NT2/D1 (cell line): ENCODE measurements at regions not wholly inside any gene's neighbourhood (a gene's known extent, or its start where the extent isn't known, plus 50 kb on each side); places are given as distances from the start of the nearest gene placed in this dataset.

ENCODE experiments used
- YY1 ChIP-seq: IDR thresholded peaks from 2 replicates; pipeline ENCODE4 v1.6.1; 2011; ENCODE audit not compliant: insufficient read length, insufficient read depth
- ZNF274 ChIP-seq: IDR thresholded peaks from 2 replicates; pipeline ENCODE4 v1.6.1; 2011; ENCODE audit warnings: mild to moderate bottlenecking, low read depth, low read length

GRCh38 chr1:164261691-164262240, 297.2 kb upstream of the PBX1 start:
- TF ChIP-seq YY1 (no peak), ZNF274 (no peak)
